Fibroblast of gingiva (primary cell): ENCODE measurements at regions not wholly inside any gene's neighbourhood (a gene's known extent, or its start where the extent isn't known, plus 50 kb on each side); places are given as distances from the start of the nearest gene placed in this dataset.

ENCODE experiments used
- DNase-seq: peaks from one replicate; pipeline ENCODE4 v3.0.0-alpha.2; 2011; ENCODE audit warnings: low read depth

DNA sequence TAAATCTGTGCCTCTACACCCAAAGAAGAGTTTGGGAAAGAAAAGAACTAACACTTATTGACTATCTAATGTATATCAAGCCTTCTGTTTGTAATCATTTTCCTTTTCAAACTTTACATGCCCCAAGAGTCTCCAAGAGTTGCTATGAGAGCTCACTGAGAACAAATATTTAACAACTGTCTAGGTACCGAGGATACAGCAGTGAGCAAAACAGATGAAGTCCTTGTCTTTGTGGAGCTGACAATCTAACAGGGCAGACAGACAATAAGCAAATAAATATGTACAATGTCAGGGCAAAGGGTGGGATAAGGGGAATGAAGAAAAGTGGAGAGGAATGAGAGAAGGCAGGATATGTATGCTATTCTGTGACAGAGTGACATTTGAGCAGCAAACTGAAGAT lies 64.8 kb upstream of the KSR1 start:
- DNase-seq, result no peak

DNA sequence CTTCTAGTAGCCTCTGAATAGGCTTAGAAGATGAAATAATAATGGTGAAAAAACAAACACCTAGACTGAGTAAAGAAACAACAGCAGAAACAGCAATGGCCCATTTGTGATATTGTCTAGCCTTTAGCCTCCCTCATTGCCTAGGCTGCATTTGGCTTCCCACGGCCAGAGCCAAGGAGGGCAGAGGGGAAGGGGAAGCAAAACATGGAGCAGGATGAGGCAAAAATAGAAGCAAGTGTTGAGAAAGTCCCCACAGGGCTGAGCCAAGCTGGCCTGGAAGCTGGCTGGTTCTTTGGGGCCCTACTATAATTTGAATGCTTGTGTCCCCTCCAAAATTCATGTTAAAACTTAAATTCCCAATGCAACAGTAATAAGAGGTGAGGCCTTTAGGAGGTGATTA lies 60.2 kb upstream of the KSR1 start:
- DNase-seq, result no peak

DNA sequence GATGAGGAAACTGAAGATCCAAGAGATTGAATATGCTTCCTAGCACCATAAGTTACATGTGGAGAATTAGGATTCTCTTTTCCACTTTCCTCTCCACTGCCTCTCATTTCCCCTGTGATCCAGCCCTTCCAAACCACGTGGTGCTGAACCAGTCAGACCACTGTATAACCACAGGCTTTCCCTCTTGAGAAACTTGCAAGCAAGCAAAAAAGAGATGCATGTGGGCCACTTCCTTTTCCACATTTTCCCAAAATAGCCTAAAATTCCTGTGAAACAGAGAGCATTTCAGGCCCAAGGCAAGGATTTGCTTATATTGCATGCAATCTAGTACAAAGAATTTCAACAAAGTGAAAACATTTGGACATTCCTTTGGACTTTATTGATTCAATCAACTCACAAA lies 59.3 kb upstream of the KSR1 start:
- DNase-seq, result peak; percentile 69

DNA sequence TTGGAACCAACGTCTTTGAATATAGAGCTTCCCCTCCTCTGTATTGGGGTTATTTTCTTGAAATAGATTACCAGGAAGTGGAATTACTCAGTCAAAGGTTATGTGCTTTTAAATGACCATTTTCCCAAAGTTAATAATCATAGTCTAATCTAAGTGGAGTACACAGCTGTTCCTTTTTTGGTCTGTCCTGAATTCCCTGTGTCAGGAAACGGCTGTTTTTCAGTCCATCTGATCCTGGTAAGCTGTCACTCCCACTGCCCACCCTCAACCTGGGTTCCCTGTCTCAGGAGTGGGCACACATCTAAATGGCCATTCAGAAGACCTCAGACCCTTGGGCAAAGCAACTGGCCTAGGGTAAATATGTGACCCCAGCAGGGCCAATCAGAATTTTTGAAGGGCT lies 57.6 kb upstream of the KSR1 start:
- no peak for DNase-seq

DNA sequence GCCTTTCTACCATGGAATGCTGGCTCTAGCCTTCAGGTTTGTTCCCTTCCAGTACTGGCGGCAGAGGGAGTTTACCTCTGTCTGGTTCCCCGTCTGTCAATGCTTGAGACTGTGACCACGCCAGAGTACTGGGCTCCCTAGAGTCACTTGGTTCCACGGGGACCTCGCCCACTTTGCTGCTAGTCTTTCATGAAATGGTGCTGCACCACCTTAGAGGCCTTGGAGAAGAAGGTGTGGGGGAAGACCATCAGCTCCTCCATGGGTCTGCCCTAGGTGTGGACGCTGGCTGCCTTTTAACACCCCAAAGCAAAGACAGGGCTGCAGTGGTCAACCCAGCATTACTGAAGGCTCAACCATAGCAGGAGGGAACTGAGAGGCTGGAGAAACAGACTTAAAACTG lies 55.3 kb upstream of the KSR1 start:
- DNase-seq, result no peak

DNA sequence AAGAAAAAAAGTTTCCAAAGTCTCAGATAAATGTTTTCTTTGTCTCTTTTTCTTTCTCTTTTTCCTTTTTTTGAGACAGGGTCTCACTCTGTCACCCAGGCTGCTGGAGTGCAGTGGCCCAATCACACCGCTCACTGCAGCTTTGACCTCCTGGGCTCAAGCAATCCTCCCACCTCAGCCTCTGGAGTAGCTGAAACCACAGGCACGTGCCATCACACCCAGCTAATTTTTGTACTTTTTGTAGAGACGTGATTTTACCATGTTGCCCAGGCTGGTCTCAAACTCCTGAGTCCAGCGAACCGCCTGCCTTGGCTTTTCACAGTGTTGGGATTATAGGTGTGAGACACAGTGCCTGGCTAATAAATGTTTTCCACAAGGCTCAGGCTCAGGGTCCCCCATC lies 53.3 kb upstream of the KSR1 start:
- no peak for DNase-seq

DNA sequence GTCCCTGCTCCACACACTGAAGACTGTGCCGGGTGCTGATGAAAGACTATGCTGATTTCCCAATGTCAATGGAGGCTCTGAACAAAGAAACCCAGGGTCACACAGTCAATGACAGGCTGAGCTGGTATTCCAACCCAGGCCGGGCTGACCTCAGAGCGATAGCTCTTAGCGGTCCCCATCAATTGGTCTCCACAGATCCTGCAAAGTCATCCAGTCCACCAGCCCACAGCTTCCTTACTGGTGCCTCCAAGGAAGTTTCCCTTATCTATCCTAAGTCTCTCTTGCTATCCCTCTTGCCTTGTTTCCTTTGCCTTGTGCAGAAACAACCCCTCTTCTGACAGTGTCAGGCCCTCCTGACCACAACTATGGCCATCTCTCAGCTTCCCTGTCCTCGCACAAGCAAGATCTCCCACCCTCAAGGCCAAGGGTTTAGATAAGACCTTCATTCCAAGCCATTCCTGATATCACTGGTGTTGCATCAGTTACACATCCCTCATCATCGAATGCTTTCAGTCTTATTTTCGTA lies 52.7 kb upstream of the KSR1 start:
- no peak for DNase-seq

DNA sequence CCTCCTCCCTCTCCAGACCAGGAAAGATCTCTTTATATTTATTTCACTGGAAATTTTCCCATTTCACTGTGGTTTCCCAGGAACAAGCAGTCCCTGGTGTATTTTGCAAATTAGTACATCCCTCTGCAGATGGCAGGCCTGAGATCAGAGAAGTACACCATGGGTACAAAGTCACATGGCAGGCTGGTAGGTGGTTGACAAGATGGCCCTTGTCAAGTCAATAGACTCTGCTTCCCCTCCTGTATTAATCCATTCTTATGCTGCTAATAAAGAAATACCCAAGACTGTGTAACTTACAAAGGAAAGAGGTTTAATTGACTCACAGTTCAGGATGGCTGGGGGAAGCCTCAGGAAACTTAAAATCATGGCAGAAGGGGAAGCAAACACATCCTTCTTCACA lies 51.6 kb upstream of the KSR1 start:
- no peak for DNase-seq
